ENCODE measurements at regions not wholly inside any gene's neighbourhood (a gene's known extent, or its start where the extent isn't known, plus 50 kb on each side); places are given as distances from the start of the nearest gene placed in this dataset.

GRCh38 chr3:73719861-73720260 lies 95.1 kb upstream of the PDZRN3 start:
- TF ChIP-seq REST (IDR thresholded peaks at IDR 0.05; ENCODE audit: low read depth, low read length) (no peak), BACH1 (IDR thresholded peaks at IDR 0.05; ENCODE audit: borderline replicate concordance) (no peak), YY1 (IDR thresholded peaks at IDR 0.05; ENCODE audit: low read depth, low read length) (no peak), KDM1A (IDR thresholded peaks at IDR 0.05; ENCODE audit: borderline replicate concordance) (no peak), SIX5 (IDR thresholded peaks at IDR 0.05; ENCODE audit: low read depth, low read length, severe bottlenecking) (no peak), NFIC (IDR thresholded peaks at IDR 0.05; ENCODE audit: low read depth, low read length) (no peak), CHD4 (IDR thresholded peaks at IDR 0.05) (no peak)

Measured in GM12878 (cell line).